IMR-90 (cell line): ENCODE measurements at regions not wholly inside any gene's neighbourhood (a gene's known extent, or its start where the extent isn't known, plus 50 kb on each side); places are given as distances from the start of the nearest gene placed in this dataset.

Source experiments
- ATAC-seq: fragments of 200-7000 bp; cut with Tn5 transposase; 2 replicates; pipeline ENCODE4 v1.9.1; 2020; ENCODE audit warnings: low read depth, mild to moderate bottlenecking, moderate library complexity
- BruUV-seq: library from RNA; stranded (reverse); fragments of 400-500 nt; replicated peaks from 2 replicates; lab custom pipeline; 2021; lab: Mats Ljungman, UMichigan
- CTCF ChIA-PET: fragments of 300-600 bp; formaldehyde crosslinking; extraction: SDS; loops from one replicate; lab custom pipeline; 2021; ENCODE audit warnings: antibody characterized with exemption; lab: Yijun Ruan, JAX
- POLR2A ChIA-PET: fragments of 300-600 bp; sonication (Branson Sonifier 250); formaldehyde crosslinking; loops from one replicate; lab custom pipeline; 2022; ENCODE audit warnings: antibody characterized with exemption; ENCODE audit not compliant: unreplicated experiment; lab: Charles Lee
- DNase-seq: peaks from one replicate; pipeline ENCODE4 v3.0.0; 2013
- H2AFZ ChIP-seq: replicated peaks from 2 replicates; pipeline ENCODE3; 2013; ENCODE audit warnings: low read length, mild to moderate bottlenecking; ENCODE audit not compliant: poor library complexity
- H2AK5ac ChIP-seq: 2 replicates; pipeline ENCODE4 v1.6.1; 2013; ENCODE audit warnings: low read depth, low read length, inconsistent platforms
- H2AK9ac ChIP-seq: replicated peaks from 2 replicates; pipeline ENCODE3; 2013; ENCODE audit warnings: mild to moderate bottlenecking, low read depth, low read length, moderate library complexity; ENCODE audit not compliant: poor library complexity
- H2BK120ac ChIP-seq: 2 replicates; pipeline ENCODE4 v1.6.1; 2013; ENCODE audit warnings: low read depth, low read length, inconsistent platforms
- H2BK15ac ChIP-seq: 3 replicates; pipeline ENCODE4 v1.6.1; 2013; ENCODE audit warnings: low read depth, low read length, inconsistent platforms
- H2BK20ac ChIP-seq: 2 replicates; pipeline ENCODE4 v1.6.1; 2013; ENCODE audit warnings: low read depth, mild to moderate bottlenecking, inconsistent platforms, low read length, moderate library complexity
- H2BK5ac ChIP-seq: 2 replicates; pipeline ENCODE4 v1.6.1; 2013; ENCODE audit warnings: mild to moderate bottlenecking, low read depth, low read length, inconsistent platforms; ENCODE audit not compliant: poor library complexity, severe bottlenecking
- H3K14ac ChIP-seq: replicated peaks from 2 replicates; pipeline ENCODE4 v1.6.1; 2013; ENCODE audit warnings: low read depth, low read length, inconsistent platforms
- H3K18ac ChIP-seq: 2 replicates; pipeline ENCODE4 v1.6.1; 2013; ENCODE audit warnings: low read depth, low read length, control low read depth
- H3K23ac ChIP-seq: 2 replicates; pipeline ENCODE4 v1.6.1; 2013; ENCODE audit warnings: low read depth, low read length, inconsistent platforms
- H3K27ac ChIP-seq: 2 replicates; pipeline ENCODE4 v1.5.1; 2013; ENCODE audit warnings: mild to moderate bottlenecking, control low read depth, low read length; ENCODE audit not compliant: insufficient read depth
- H3K27me3 ChIP-seq: 2 replicates; pipeline ENCODE4 v1.6.1; 2013; ENCODE audit warnings: low read length; ENCODE audit not compliant: control insufficient read depth, insufficient read depth
- H3K36me3 ChIP-seq: 2 replicates; pipeline ENCODE4 v1.6.1; 2013; ENCODE audit warnings: low read length, mixed read lengths; ENCODE audit not compliant: control insufficient read depth, insufficient read depth
- H3K4ac ChIP-seq: 2 replicates; pipeline ENCODE4 v1.6.1; 2013; ENCODE audit warnings: low read depth, low read length, inconsistent platforms
- H3K4me1 ChIP-seq: 2 replicates; pipeline ENCODE4 v1.6.1; 2013; ENCODE audit warnings: low read length, mixed read lengths; ENCODE audit not compliant: control insufficient read depth, insufficient read depth
- H3K4me2 ChIP-seq: 2 replicates; pipeline ENCODE4 v1.6.1; 2013; ENCODE audit warnings: low read depth, mild to moderate bottlenecking, control low read depth, low read length, moderate library complexity
- H3K4me3 ChIP-seq: 2 replicates; pipeline ENCODE4 v1.5.1; 2013; ENCODE audit warnings: low read depth, mild to moderate bottlenecking, control low read depth, low read length, moderate library complexity; ENCODE audit not compliant: insufficient read depth
- H3K56ac ChIP-seq: 2 replicates; pipeline ENCODE4 v1.6.1; 2013; ENCODE audit warnings: low read length, inconsistent platforms; ENCODE audit not compliant: insufficient read depth; ENCODE audit errors: extremely low read depth
- H3K79me1 ChIP-seq, 2 experiments: 2 replicates each; pipeline ENCODE4 v1.6.1; 2013; ENCODE audit warnings: low read length in 2 of 2, inconsistent platforms in 1 of 2, low read depth in 1 of 2
- H3K9ac ChIP-seq: 2 replicates; pipeline ENCODE4 v1.6.1; 2013; ENCODE audit warnings: low read depth, low read length, control low read depth
- H3K9me1 ChIP-seq: 2 replicates; pipeline ENCODE4 v1.6.1; 2013; ENCODE audit warnings: low read length, inconsistent platforms; ENCODE audit not compliant: insufficient read depth
- H3K9me3 ChIP-seq: 2 replicates; pipeline ENCODE4 v1.6.1; 2013; ENCODE audit warnings: low read length; ENCODE audit not compliant: control insufficient read depth, insufficient read depth
- H4K20me1 ChIP-seq: 2 replicates; pipeline ENCODE4 v1.6.1; 2013; ENCODE audit warnings: low read length, inconsistent platforms; ENCODE audit not compliant: insufficient read depth
- H4K5ac ChIP-seq: 2 replicates; pipeline ENCODE4 v1.6.1; 2013; ENCODE audit warnings: mild to moderate bottlenecking, low read depth, low read length, control low read depth
- H4K8ac ChIP-seq, 2 experiments: 2 replicates each; pipeline ENCODE4 v1.6.1; 2013; ENCODE audit warnings: low read depth in 2 of 2, low read length in 2 of 2, control low read depth in 1 of 2, inconsistent platforms in 1 of 2
- H4K91ac ChIP-seq: 2 replicates; pipeline ENCODE4 v1.6.1; 2013; ENCODE audit warnings: low read depth, low read length, inconsistent platforms; ENCODE audit not compliant: insufficient read depth
- BHLHE40 ChIP-seq: fragments of 150-350 bp; IDR thresholded peaks from 2 replicates; pipeline ENCODE4 v1.6.1; 2016; ENCODE audit warnings: mild to moderate bottlenecking, low read depth, low read length
- FOS ChIP-seq: fragments of 150-350 bp; IDR thresholded peaks from 2 replicates; pipeline ENCODE4 v1.6.1; 2016; ENCODE audit warnings: low read depth, low read length
- MAFK ChIP-seq: IDR thresholded peaks from 2 replicates; pipeline ENCODE4 v1.6.1; 2012; ENCODE audit warnings: low read depth, low read length, improper control_type of control experiment
- MXI1 ChIP-seq: IDR thresholded peaks from 2 replicates; pipeline ENCODE4 v1.6.1; 2012; ENCODE audit warnings: low read depth, mild to moderate bottlenecking, low read length, moderate library complexity, borderline replicate concordance
- RAD21 ChIP-seq: IDR thresholded peaks from 2 replicates; pipeline ENCODE4 v1.6.1; 2012; ENCODE audit warnings: low read length, improper control_type of control experiment
- RCOR1 ChIP-seq: IDR thresholded peaks from 2 replicates; pipeline ENCODE4 v1.6.1; 2012; ENCODE audit warnings: mild to moderate bottlenecking, low read length, improper control_type of control experiment; ENCODE audit not compliant: insufficient replicate concordance
- RFX5 ChIP-seq: IDR thresholded peaks from 2 replicates; pipeline ENCODE4 v1.8.0; 2012; ENCODE audit warnings: low read depth, mild to moderate bottlenecking, low read length, moderate library complexity
- USF2 ChIP-seq: fragments of 150-350 bp; IDR thresholded peaks from 2 replicates; pipeline ENCODE4 v1.6.1; 2017; ENCODE audit warnings: mild to moderate bottlenecking, antibody characterized with exemption, low read length, low read depth
- WGBS, 2 experiments: methylation state at CpG; one replicate each; pipeline versions ENCODE4 v1.1.5 to v1.1.7; 2013; ENCODE audit warnings: missing lambda C conversion rate in 2 of 2; ENCODE audit not compliant: insufficient read length in 1 of 2; ENCODE audit errors: extremely low coverage in 2 of 2; 5-methylcytosine and 5-hydroxymethylcytosine counted together
- dilution Hi-C: fragments of 300-500 bp; cut with HindIII; formaldehyde crosslinking; loops from one replicate; pipeline ENCODE4 v1.14.3; 2018; ENCODE audit warnings: low sequenced_read_pairs; ENCODE audit not compliant: unreplicated experiment
- in situ Hi-C: fragments of 300-500 bp; cut with MboI; formaldehyde crosslinking; loops from 3 replicates; pipeline ENCODE4 v1.14.3; 2019; ENCODE audit warnings: low sequenced_read_pairs, inconsistent platforms, mixed read lengths
- intact Hi-C: fragments of 100-400 bp; cut with micrococcal nuclease; formaldehyde crosslinking; loops from 2 replicates; pipeline ENCODE4 v1.10.0; 2022
- TF ChIP-seq, protein P1 (sequence below): fragments of 150-350 bp; IDR thresholded peaks from 2 replicates; pipeline ENCODE4 v1.6.1; 2016; ENCODE audit warnings: low read depth, mild to moderate bottlenecking, low read length, moderate library complexity, borderline replicate concordance
- TF ChIP-seq, protein P2 (sequence below): conservative IDR thresholded peaks from 2 replicates; pipeline ENCODE4 v1.5.1; 2012; ENCODE audit warnings: mild to moderate bottlenecking, low read depth, low read length, improper control_type of control experiment

- no peak overlapping the region for H2AFZ ChIP-seq
- no peak overlapping the region for H2BK5ac ChIP-seq
- no peaks in the 10 kb centered on the region for H3K9me3 ChIP-seq
- H3K4ac ChIP-seq, result no peak overlapping the region
- ATAC-seq, result no peak
- intact Hi-C loops, result no loop called here
- TF ChIP-seq RFX5, result no peak
- TF ChIP-seq, protein P1, sequence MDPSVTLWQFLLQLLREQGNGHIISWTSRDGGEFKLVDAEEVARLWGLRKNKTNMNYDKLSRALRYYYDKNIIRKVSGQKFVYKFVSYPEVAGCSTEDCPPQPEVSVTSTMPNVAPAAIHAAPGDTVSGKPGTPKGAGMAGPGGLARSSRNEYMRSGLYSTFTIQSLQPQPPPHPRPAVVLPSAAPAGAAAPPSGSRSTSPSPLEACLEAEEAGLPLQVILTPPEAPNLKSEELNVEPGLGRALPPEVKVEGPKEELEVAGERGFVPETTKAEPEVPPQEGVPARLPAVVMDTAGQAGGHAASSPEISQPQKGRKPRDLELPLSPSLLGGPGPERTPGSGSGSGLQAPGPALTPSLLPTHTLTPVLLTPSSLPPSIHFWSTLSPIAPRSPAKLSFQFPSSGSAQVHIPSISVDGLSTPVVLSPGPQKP, result no peak
- no peak for TF ChIP-seq MAFK
- no peak for TF ChIP-seq MXI1
- no peak for TF ChIP-seq RAD21
- TF ChIP-seq FOS, result no peak
- TF ChIP-seq BHLHE40, result no peak
- TF ChIP-seq RCOR1, result no peak
- TF ChIP-seq, protein P2, sequence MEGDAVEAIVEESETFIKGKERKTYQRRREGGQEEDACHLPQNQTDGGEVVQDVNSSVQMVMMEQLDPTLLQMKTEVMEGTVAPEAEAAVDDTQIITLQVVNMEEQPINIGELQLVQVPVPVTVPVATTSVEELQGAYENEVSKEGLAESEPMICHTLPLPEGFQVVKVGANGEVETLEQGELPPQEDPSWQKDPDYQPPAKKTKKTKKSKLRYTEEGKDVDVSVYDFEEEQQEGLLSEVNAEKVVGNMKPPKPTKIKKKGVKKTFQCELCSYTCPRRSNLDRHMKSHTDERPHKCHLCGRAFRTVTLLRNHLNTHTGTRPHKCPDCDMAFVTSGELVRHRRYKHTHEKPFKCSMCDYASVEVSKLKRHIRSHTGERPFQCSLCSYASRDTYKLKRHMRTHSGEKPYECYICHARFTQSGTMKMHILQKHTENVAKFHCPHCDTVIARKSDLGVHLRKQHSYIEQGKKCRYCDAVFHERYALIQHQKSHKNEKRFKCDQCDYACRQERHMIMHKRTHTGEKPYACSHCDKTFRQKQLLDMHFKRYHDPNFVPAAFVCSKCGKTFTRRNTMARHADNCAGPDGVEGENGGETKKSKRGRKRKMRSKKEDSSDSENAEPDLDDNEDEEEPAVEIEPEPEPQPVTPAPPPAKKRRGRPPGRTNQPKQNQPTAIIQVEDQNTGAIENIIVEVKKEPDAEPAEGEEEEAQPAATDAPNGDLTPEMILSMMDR, result no peak
- TF ChIP-seq USF2, result no peak
- H2AK9ac ChIP-seq, result no peak overlapping the region
- H3K9me1 ChIP-seq, result no peaks in the 10 kb centered on the region
- ChIA-PET POLR2A (no interaction called here), CTCF (no interaction called here)
- H3K79me1 ChIP-seq, result no peaks in the 10 kb centered on the region
- H4K91ac ChIP-seq, result no peak overlapping the region
- dilution Hi-C loops, result no loop called here
- H4K8ac ChIP-seq, result no peak overlapping the region
- H3K36me3 ChIP-seq, result no peaks in the 10 kb centered on the region
- DNase-seq, result no peak
- no peak overlapping the region for H3K27ac ChIP-seq
- H3K4me2 ChIP-seq, result no peak overlapping the region
- BruUV-seq, result no TSS peak
- H3K9ac ChIP-seq, result no peak overlapping the region
- WGBS, 2 experiments, result no CpG with 5 or more reads among the region's 2 CpGs
- no peak overlapping the region for H3K14ac ChIP-seq
- H4K5ac ChIP-seq, result no peak overlapping the region
- no peak overlapping the region for H2BK15ac ChIP-seq
- no peaks in the 10 kb centered on the region for H4K20me1 ChIP-seq
- H3K27me3 ChIP-seq, result peaks cover 4% of the 10 kb centered on the region
- H3K4me3 ChIP-seq, result no peak overlapping the region
- H3K56ac ChIP-seq, result no peak overlapping the region
- H2AK5ac ChIP-seq, result no peak overlapping the region
- no peak overlapping the region for H2BK20ac ChIP-seq
- in situ Hi-C loops, result no loop called here
- no peak overlapping the region for H2BK120ac ChIP-seq
- no peak overlapping the region for H3K18ac ChIP-seq
- no peak overlapping the region for H3K23ac ChIP-seq
- H3K4me1 ChIP-seq, result no peaks in the 10 kb centered on the region; the same call in 1 of the 2 replicates
Observed at GRCh38 chr1:78427506-78427905, 63.3 kb upstream of the PTGFR start.
